Neuronal stem cell (in vitro differentiated cells): ENCODE measurements at regions not wholly inside any gene's neighbourhood (a gene's known extent, or its start where the extent isn't known, plus 50 kb on each side); places are given as distances from the start of the nearest gene placed in this dataset.
"Not testable (repeated sequence)": the region's sequence is repeated elsewhere in the genome, so short reads cannot be mapped to it uniquely, and the experiment has no call there.

Source experiments
- DNase-seq: peaks from one replicate; pipeline ENCODE4 v3.0.0-alpha.2; 2013; ENCODE audit warnings: low spot score
- H2AFZ ChIP-seq: one replicate; pipeline ENCODE4 v1.6.1; 2013; ENCODE audit warnings: mild to moderate bottlenecking, low read length, inconsistent platforms
- H2AK5ac ChIP-seq: 2 replicates; pipeline ENCODE4 v1.6.1; 2013; ENCODE audit warnings: low read depth, mild to moderate bottlenecking, inconsistent platforms, low read length, moderate library complexity, mixed read lengths
- H2BK120ac ChIP-seq: 2 replicates; pipeline ENCODE4 v1.6.1; 2013; ENCODE audit warnings: low read depth, mild to moderate bottlenecking, inconsistent platforms, low read length, moderate library complexity, mixed read lengths
- H2BK12ac ChIP-seq: one replicate; pipeline ENCODE4 v1.6.1; 2013; ENCODE audit warnings: low read length, inconsistent platforms
- H2BK15ac ChIP-seq: 2 replicates; pipeline ENCODE4 v1.6.1; 2013; ENCODE audit warnings: mild to moderate bottlenecking, low read length, inconsistent platforms, mixed read lengths
- H2BK5ac ChIP-seq: one replicate; pipeline ENCODE4 v1.6.1; 2013; ENCODE audit warnings: inconsistent platforms, mild to moderate bottlenecking, low read length, moderate library complexity
- H3K14ac ChIP-seq: one replicate; pipeline ENCODE4 v1.6.1; 2013; ENCODE audit warnings: low read length, inconsistent platforms
- H3K18ac ChIP-seq: 2 replicates; pipeline ENCODE4 v1.6.1; 2013; ENCODE audit warnings: low read length, inconsistent platforms
- H3K23ac ChIP-seq: 2 replicates; pipeline ENCODE4 v1.6.1; 2013; ENCODE audit warnings: low read depth, mild to moderate bottlenecking, mixed read lengths, low read length, inconsistent platforms; ENCODE audit not compliant: poor library complexity
- H3K27ac ChIP-seq: replicated peaks from 3 replicates; pipeline ENCODE4 v1.5.1; 2013; ENCODE audit warnings: low read length, inconsistent platforms
- H3K27me3 ChIP-seq, 3 experiments: 2 replicates each; pipeline ENCODE4 v1.6.1; 2013; ENCODE audit warnings: low read length in 3 of 3, mild to moderate bottlenecking in 2 of 3, inconsistent platforms in 1 of 3, low read depth in 1 of 3, mixed read lengths in 1 of 3, moderate library complexity in 1 of 3; ENCODE audit not compliant: control insufficient read depth in 3 of 3, insufficient read depth in 3 of 3
- H3K36me3 ChIP-seq, 2 donors: replicated peaks in 1 of 2; 2 replicates each; pipeline ENCODE4 v1.6.1; 2013; ENCODE audit warnings: low read length in 2 of 2; ENCODE audit not compliant: control insufficient read depth in 2 of 2, insufficient read depth in 2 of 2
- H3K4ac ChIP-seq: 2 replicates; pipeline ENCODE4 v1.6.1; 2013; ENCODE audit warnings: inconsistent platforms, mild to moderate bottlenecking, low read length, moderate library complexity
- H3K4me1 ChIP-seq, 2 donors: 1 replicate in 1 of 2; 2 replicates in 1 of 2; pipeline ENCODE4 v1.6.1; 2013; ENCODE audit warnings: low read length in 2 of 2, low read depth in 1 of 2; ENCODE audit not compliant: control insufficient read depth in 2 of 2, insufficient read depth in 1 of 2
- H3K4me2 ChIP-seq: one replicate; pipeline ENCODE4 v1.6.1; 2013; ENCODE audit warnings: mild to moderate bottlenecking, low read length, inconsistent platforms; ENCODE audit not compliant: insufficient read depth, poor library complexity, severe bottlenecking
- H3K4me3 ChIP-seq, 2 donors: 2 replicates each; pipeline ENCODE4 v1.5.1; 2013; ENCODE audit warnings: low read length in 2 of 2, mild to moderate bottlenecking in 2 of 2, inconsistent platforms in 1 of 2, moderate library complexity in 1 of 2
- H3K79me1 ChIP-seq: one replicate; pipeline ENCODE4 v1.6.1; 2013; ENCODE audit warnings: low read depth, mild to moderate bottlenecking, inconsistent platforms, low read length, moderate library complexity
- H3K9ac ChIP-seq: one replicate; pipeline ENCODE4 v1.6.1; 2013; ENCODE audit warnings: mild to moderate bottlenecking, low read depth, low read length, inconsistent platforms; ENCODE audit not compliant: poor library complexity
- H3K9me3 ChIP-seq, 2 donors: replicated peaks in 1 of 2; 2 replicates each; pipeline versions ENCODE3 to v1.6.1; 2013; ENCODE audit warnings: low read length in 2 of 2, mild to moderate bottlenecking in 2 of 2, inconsistent platforms in 1 of 2, low read depth in 1 of 2, mixed read lengths in 1 of 2, moderate library complexity in 1 of 2; ENCODE audit not compliant: control insufficient read depth in 2 of 2, insufficient read depth in 1 of 2
- H4K8ac ChIP-seq: one replicate; pipeline ENCODE4 v1.6.1; 2013; ENCODE audit warnings: low read depth, mild to moderate bottlenecking, inconsistent platforms, low read length, moderate library complexity
- H4K91ac ChIP-seq: one replicate; pipeline ENCODE4 v1.6.1; 2013; ENCODE audit warnings: low read length, low read depth, mild to moderate bottlenecking, inconsistent platforms; ENCODE audit not compliant: poor library complexity
- WGBS, 2 donors: extraction: QIAGEN DNeasy Blood & Tissue Kit; methylation state at CpG; one replicate each; pipeline ENCODE4 v1.1.7; 2013; ENCODE audit warnings: missing lambda C conversion rate in 2 of 2, mixed read lengths in 1 of 2; ENCODE audit not compliant: insufficient read length in 2 of 2, insufficient replicate concordance in 1 of 2; ENCODE audit errors: extremely low coverage in 2 of 2; 5-methylcytosine and 5-hydroxymethylcytosine counted together

- H3K4me3 ChIP-seq, H2AK5ac ChIP-seq, H3K14ac ChIP-seq, H3K36me3 ChIP-seq, H3K9me3 ChIP-seq, H4K8ac ChIP-seq, H2BK15ac ChIP-seq, H3K27ac ChIP-seq, H3K23ac ChIP-seq, H3K27me3 ChIP-seq, H4K91ac ChIP-seq, H3K4me1 ChIP-seq, H2BK120ac ChIP-seq, H3K18ac ChIP-seq, DNase-seq, H3K79me1 ChIP-seq, H3K4me2 ChIP-seq, H3K9ac ChIP-seq, H3K4ac ChIP-seq, H2BK5ac ChIP-seq, H2AFZ ChIP-seq: not testable (repeated sequence)
- H2BK12ac ChIP-seq, result peak overlapping the region; percentile 41
- no CpG with 5 or more reads among the region's 15 CpGs for WGBS, 2 donors
Measured at GRCh38 chr6:74468552-74468951, 737.3 kb downstream of the COL12A1 start.

DNA sequence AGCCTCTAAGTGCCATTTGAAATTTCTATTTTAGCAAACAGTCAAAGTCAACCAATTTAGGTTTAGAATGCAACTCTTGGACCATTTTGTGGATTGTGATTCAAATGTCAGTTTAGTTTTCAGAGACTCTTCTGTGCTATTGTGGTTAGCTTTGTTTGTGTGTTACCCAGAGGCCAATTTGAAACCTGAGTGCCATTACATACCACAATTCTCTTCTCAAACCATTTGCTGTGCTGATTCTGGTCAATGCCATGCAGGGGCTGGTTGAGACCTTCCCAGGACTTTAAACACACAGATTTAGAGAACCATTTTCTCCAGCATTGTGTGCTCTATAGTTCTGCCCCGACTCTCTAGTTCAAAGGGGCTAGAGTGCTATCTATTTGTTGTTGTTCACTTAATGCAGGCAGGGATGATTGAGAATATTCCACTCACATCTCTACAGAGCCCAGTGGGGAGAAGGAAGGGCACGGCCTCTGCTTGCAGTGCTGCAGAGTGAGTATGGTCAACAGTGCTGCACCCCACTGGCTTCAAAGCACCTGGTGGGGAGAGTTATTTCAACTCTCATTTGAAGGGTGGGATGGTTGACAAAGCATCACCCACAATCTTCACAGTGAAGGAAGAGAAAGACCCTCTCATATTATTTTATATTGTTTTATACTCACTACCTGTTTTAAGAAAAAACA is 738.2 kb downstream of the COL12A1 start:
- Histone ChIP-seq H3K27ac (no peak overlapping the region), H2AFZ (no peak overlapping the region), H2BK120ac (no peak overlapping the region), H4K91ac (no peak overlapping the region), H3K18ac (no peak overlapping the region), H3K4me1 (no peaks in the 10 kb centered on the region), H3K79me1 (no peaks in the 10 kb centered on the region), H2AK5ac (no peak overlapping the region), H3K4me3 (no peak overlapping the region), H3K23ac (no peak overlapping the region), H4K8ac (no peak overlapping the region), H2BK12ac (no peak overlapping the region), H3K4ac (no peak overlapping the region), H3K27me3 (no peaks in the 10 kb centered on the region), H2BK5ac (no peak overlapping the region), H2BK15ac (no peak overlapping the region), H3K4me2 (no peak overlapping the region), H3K14ac (no peak overlapping the region), H3K9ac (no peak overlapping the region), H3K36me3 (no peaks in the 10 kb centered on the region), H3K9me3 (no peaks in the 10 kb centered on the region)
- no CpG with 5 or more reads among the region's 2 CpGs for WGBS, 2 donors
- DNase-seq, result no peak

DNA sequence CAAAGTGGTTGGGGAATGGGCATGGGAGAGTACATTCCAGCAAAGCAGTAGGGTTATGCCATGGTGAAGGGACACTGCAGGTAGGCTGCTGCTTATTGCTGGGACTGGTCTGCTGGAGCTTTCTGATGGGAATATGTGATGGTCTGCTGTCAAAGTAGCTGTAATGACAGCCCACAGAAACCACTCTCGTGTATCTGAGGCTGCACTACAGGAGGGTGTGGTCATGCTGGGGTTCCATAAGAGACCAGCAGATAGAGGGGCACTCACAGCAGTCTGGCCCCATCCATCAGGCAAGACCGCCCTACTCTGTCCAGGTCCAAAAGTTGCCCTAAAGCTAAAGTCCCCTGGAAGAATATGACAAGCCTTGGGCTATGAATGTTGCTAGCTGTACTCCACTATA is 739.3 kb downstream of the COL12A1 start:
- H3K4me1 ChIP-seq, result no peaks in the 10 kb centered on the region
- no peak overlapping the region for H2BK15ac ChIP-seq
- WGBS, 2 donors, result no CpG with 5 or more reads among the region's 2 CpGs
- H2BK12ac ChIP-seq, result no peak overlapping the region
- H3K4me3 ChIP-seq, result peak overlapping the region in 1 of 2 donors; percentile 1
- H3K9ac ChIP-seq, result no peak overlapping the region
- H3K36me3 ChIP-seq, result no peaks in the 10 kb centered on the region
- H2BK5ac ChIP-seq, result no peak overlapping the region
- H3K79me1 ChIP-seq, result no peaks in the 10 kb centered on the region
- no peak overlapping the region for H2AFZ ChIP-seq
- no peak overlapping the region for H2AK5ac ChIP-seq
- no peak overlapping the region for H3K14ac ChIP-seq
- H3K18ac ChIP-seq, result no peak overlapping the region
- H4K91ac ChIP-seq, result no peak overlapping the region
- H4K8ac ChIP-seq, result no peak overlapping the region
- H3K4me2 ChIP-seq, result no peak overlapping the region
- no peak overlapping the region for H3K4ac ChIP-seq
- DNase-seq, result no peak
- no peaks in the 10 kb centered on the region for H3K9me3 ChIP-seq
- H3K23ac ChIP-seq, result no peak overlapping the region
- no peaks in the 10 kb centered on the region for H3K27me3 ChIP-seq
- no peak overlapping the region for H3K27ac ChIP-seq
- H2BK120ac ChIP-seq, result no peak overlapping the region

DNA sequence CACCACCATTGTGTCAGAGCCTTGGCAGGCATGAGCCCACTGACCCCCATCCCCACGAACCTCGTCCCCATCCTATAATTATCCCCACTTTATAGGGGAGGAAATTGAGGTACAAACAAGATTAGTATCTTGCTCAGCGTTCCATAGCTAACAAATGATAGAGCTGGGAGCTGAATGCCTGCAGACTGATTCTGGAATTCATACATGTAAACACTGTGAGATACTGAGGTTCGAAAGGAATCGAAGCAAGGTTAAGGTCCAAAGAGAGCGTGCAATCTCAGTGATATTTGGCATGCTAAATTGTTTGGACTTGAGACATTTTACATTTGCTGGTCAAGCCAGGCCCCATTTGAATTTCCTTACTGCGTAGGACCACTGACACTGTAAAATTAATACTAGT is 746.6 kb downstream of the COL12A1 start:
- Histone ChIP-seq H3K27ac (no peak overlapping the region), H4K8ac (no peak overlapping the region), H3K79me1 (no peaks in the 10 kb centered on the region), H3K9me3 (no peaks in the 10 kb centered on the region), H4K91ac (no peak overlapping the region), H3K9ac (no peak overlapping the region), H3K14ac (peak overlapping the region; percentile 71), H2AFZ (no peak overlapping the region), H2AK5ac (no peak overlapping the region), H3K23ac (peak overlapping the region; percentile 65), H3K4ac (peak overlapping the region; percentile 76), H3K4me1 (no peaks in the 10 kb centered on the region), H2BK120ac (no peak overlapping the region), H3K4me3 (no peak overlapping the region), H2BK12ac (no peak overlapping the region), H2BK15ac (no peak overlapping the region), H2BK5ac (no peak overlapping the region), H3K18ac (peak overlapping the region; percentile 71), H3K27me3 (no peaks in the 10 kb centered on the region), H3K36me3 (no peaks in the 10 kb centered on the region), H3K4me2 (no peak overlapping the region)
- no CpG with 5 or more reads among the region's 7 CpGs for WGBS, 2 donors
- no peak for DNase-seq
